Calu3 (cell line): ENCODE measurements at regions not wholly inside any gene's neighbourhood (a gene's known extent, or its start where the extent isn't known, plus 50 kb on each side); places are given as distances from the start of the nearest gene placed in this dataset.

Experiments
- BruUV-seq: library from RNA; stranded (reverse); fragments of 400-500 nt; replicated peaks from 2 replicates; lab custom pipeline; 2021; lab: Mats Ljungman, UMichigan
- CTCF ChIA-PET: fragments of 300-600 bp; sonication (Branson Sonifier 250); formaldehyde crosslinking; loops from one replicate; lab custom pipeline; 2022; ENCODE audit warnings: antibody characterized with exemption; lab: Charles Lee
- DNase-seq: peaks from one replicate; pipeline ENCODE4 v3.0.0; 2022
- H3K27ac Mint-ChIP-seq: one replicate; pipeline ENCODE4 v1.8.0; 2022; ENCODE audit warnings: mixed read lengths; ENCODE audit not compliant: unreplicated experiment
- H3K27me3 Mint-ChIP-seq: one replicate; pipeline ENCODE4 v1.8.0; 2022; ENCODE audit warnings: mixed read lengths; ENCODE audit not compliant: unreplicated experiment
- H3K36me3 Mint-ChIP-seq: one replicate; pipeline ENCODE4 v1.8.0; 2022; ENCODE audit warnings: mild to moderate bottlenecking, moderate library complexity, mixed read lengths; ENCODE audit not compliant: insufficient read depth, unreplicated experiment
- H3K4me1 Mint-ChIP-seq: one replicate; pipeline ENCODE4 v1.8.0; 2022; ENCODE audit warnings: mild to moderate bottlenecking, low read depth, mixed read lengths; ENCODE audit not compliant: unreplicated experiment
- H3K4me3 Mint-ChIP-seq: one replicate; pipeline ENCODE4 v1.8.0; 2022; ENCODE audit warnings: mild to moderate bottlenecking, low read depth, moderate library complexity, mixed read lengths; ENCODE audit not compliant: unreplicated experiment
- H3K9me3 Mint-ChIP-seq: one replicate; pipeline ENCODE4 v1.8.0; 2022; ENCODE audit warnings: low read depth, mixed read lengths; ENCODE audit not compliant: unreplicated experiment
- intact Hi-C: fragments of 100-400 bp; cut with micrococcal nuclease; formaldehyde crosslinking; loops from one replicate; pipeline ENCODE4 v1.10.0; 2022; ENCODE audit not compliant: unreplicated experiment
- TF ChIP-seq, protein P1 (sequence below): fragments of 200-600 bp; IDR thresholded peaks from one replicate; pipeline ENCODE4 v1.8.0; 2022; ENCODE audit warnings: antibody characterized with exemption; ENCODE audit not compliant: unreplicated experiment

DNA sequence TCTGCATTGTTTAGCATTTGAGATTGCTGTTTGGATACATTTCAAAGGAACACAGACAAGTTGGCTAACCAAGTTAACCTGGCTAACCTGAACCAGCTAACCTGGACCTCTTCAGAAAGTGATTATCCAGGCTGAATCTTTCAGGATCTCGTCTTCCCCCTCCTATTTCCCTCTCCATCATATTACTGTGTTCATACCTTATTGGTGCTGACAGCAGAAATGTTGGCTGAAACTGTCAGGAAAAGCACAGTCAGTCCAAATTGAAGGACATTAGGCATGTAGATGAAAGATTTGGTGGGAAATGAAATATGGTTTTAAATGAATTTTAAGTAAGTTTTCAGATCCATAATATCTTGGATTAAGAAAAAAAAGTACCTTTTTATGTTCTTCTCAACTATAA is 92.5 kb upstream of the NEUROD1 start:
- Mint-ChIP-seq H3K27ac (no peak overlapping the region), H3K9me3 (peaks cover 9% of the 10 kb centered on the region), H3K36me3 (no peaks in the 10 kb centered on the region), H3K4me3 (no peak overlapping the region), H3K27me3 (no peaks in the 10 kb centered on the region), H3K4me1 (peaks cover 50% of the 10 kb centered on the region)
- intact Hi-C loops = no loop called here
- TF ChIP-seq, protein P1, sequence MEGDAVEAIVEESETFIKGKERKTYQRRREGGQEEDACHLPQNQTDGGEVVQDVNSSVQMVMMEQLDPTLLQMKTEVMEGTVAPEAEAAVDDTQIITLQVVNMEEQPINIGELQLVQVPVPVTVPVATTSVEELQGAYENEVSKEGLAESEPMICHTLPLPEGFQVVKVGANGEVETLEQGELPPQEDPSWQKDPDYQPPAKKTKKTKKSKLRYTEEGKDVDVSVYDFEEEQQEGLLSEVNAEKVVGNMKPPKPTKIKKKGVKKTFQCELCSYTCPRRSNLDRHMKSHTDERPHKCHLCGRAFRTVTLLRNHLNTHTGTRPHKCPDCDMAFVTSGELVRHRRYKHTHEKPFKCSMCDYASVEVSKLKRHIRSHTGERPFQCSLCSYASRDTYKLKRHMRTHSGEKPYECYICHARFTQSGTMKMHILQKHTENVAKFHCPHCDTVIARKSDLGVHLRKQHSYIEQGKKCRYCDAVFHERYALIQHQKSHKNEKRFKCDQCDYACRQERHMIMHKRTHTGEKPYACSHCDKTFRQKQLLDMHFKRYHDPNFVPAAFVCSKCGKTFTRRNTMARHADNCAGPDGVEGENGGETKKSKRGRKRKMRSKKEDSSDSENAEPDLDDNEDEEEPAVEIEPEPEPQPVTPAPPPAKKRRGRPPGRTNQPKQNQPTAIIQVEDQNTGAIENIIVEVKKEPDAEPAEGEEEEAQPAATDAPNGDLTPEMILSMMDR = no peak
- BruUV-seq = no TSS peak
- CTCF ChIA-PET = no interaction called here
- no peak for DNase-seq

DNA sequence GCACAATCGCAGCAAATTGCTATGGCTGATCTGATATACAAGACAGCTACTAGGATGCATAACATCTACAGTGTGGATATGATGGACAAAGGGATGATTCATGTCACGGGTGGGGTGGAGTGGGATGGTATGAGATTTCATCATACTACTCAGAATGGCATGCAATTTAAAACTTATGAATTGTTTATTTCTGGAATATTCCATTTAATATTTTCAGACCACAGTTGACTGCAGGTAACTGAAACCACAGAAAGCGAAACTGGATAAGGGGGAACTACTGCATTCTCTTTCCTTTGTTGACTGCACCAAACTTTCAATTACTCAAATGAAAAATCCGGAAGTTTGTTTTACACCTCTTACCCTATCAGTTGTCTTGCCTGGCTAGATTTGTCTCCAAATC is 94.4 kb upstream of the NEUROD1 start:
- no peaks in the 10 kb centered on the region for H3K27me3 Mint-ChIP-seq

DNA sequence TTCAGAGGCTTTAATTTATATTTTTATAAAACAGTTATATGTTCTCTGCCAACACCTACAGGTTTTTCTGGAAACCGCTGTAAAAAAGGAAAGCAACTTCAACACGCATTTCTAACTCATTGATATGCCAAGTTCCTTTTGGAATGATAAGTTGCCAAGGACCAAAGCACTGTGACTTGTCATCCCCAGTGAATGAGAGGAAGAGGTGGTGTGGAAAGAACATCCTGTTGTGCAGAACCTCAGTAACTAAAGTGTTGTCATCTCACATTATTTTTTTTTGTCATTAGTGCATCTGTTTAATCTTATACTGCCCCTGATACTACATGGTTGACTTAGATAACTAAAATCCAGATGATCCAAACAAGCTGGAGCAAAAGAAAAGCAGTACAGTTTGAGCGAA is 96.0 kb upstream of the NEUROD1 start:
- Mint-ChIP-seq H3K27ac (no peak overlapping the region), H3K27me3 (no peaks in the 10 kb centered on the region), H3K9me3 (peaks cover 9% of the 10 kb centered on the region), H3K36me3 (peaks cover 3% of the 10 kb centered on the region), H3K4me1 (peaks cover 61% of the 10 kb centered on the region), H3K4me3 (no peak overlapping the region)
- intact Hi-C loops = no loop called here
- BruUV-seq = no TSS peak
- CTCF ChIA-PET = no interaction called here
- no peak for DNase-seq
- TF ChIP-seq, protein P1 = no peak

More for the DNA sequence above, 94.4 kb upstream of the NEUROD1 start:
- no peaks in the 10 kb centered on the region for H3K36me3 Mint-ChIP-seq
- peaks cover 9% of the 10 kb centered on the region for H3K9me3 Mint-ChIP-seq
- CTCF ChIA-PET = interaction anchor here (0.9 kb wide), 1 partner anchor 9 kb away, joined by 3 read pairs; no protein-coding TSS in a partner anchor
- DNase-seq = no peak
- BruUV-seq = no TSS peak
- H3K27ac Mint-ChIP-seq = peak overlapping the region; percentile 28
- TF ChIP-seq, protein P1 = no peak
- H3K4me1 Mint-ChIP-seq = peaks cover 59% of the 10 kb centered on the region
- no peak overlapping the region for H3K4me3 Mint-ChIP-seq
- intact Hi-C loops = no loop called here

DNA sequence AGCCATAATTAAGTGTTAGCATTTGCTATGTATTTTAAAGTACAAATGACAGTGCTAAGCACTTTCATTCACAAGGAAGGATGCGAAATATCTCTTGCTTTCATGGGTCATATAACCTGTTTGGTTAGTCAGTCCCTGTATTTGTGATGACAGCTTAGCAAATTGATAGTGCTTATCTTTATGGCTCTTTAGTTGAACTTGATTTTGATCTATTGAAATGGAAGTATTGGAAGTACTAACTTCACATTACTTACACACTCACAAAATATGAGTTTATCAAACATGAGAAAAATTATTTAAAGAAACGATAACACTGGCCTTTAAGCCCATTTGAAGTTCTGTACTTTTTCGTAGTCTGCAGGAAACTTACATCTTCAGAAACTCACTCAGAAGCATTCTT is 97.4 kb upstream of the NEUROD1 start:
- DNase-seq = no peak
- no peak overlapping the region for H3K27ac Mint-ChIP-seq
- peaks cover 69% of the 10 kb centered on the region for H3K4me1 Mint-ChIP-seq
- TF ChIP-seq, protein P1 = no peak
- peaks cover 3% of the 10 kb centered on the region for H3K36me3 Mint-ChIP-seq
- H3K27me3 Mint-ChIP-seq = no peaks in the 10 kb centered on the region
- intact Hi-C loops = no loop called here
- peaks cover 9% of the 10 kb centered on the region for H3K9me3 Mint-ChIP-seq
- no peak overlapping the region for H3K4me3 Mint-ChIP-seq
- BruUV-seq = no TSS peak
- CTCF ChIA-PET = no interaction called here
